IMR-90 (cell line): ENCODE measurements at regions not wholly inside any gene's neighbourhood (a gene's known extent, or its start where the extent isn't known, plus 50 kb on each side); places are given as distances from the start of the nearest gene placed in this dataset.
A peak's percentile ranks its signal among the peaks of the same experiment; 100 is the strongest.

Experiments
- ATAC-seq: fragments of 200-7000 bp; cut with Tn5 transposase; 2 replicates; pipeline ENCODE4 v1.9.1; 2020; ENCODE audit warnings: low read depth, mild to moderate bottlenecking, moderate library complexity
- BruUV-seq: library from RNA; stranded (reverse); fragments of 400-500 nt; replicated peaks from 2 replicates; lab custom pipeline; 2021; lab: Mats Ljungman, UMichigan
- CTCF ChIA-PET: fragments of 300-600 bp; formaldehyde crosslinking; extraction: SDS; loops from one replicate; lab custom pipeline; 2021; ENCODE audit warnings: antibody characterized with exemption; lab: Yijun Ruan, JAX
- POLR2A ChIA-PET: fragments of 300-600 bp; sonication (Branson Sonifier 250); formaldehyde crosslinking; loops from one replicate; lab custom pipeline; 2022; ENCODE audit warnings: antibody characterized with exemption; ENCODE audit not compliant: unreplicated experiment; lab: Charles Lee
- DNase-seq: peaks from one replicate; pipeline ENCODE4 v3.0.0; 2013
- H2AFZ ChIP-seq: replicated peaks from 2 replicates; pipeline ENCODE3; 2013; ENCODE audit warnings: low read length, mild to moderate bottlenecking; ENCODE audit not compliant: poor library complexity
- H2AK5ac ChIP-seq: 2 replicates; pipeline ENCODE4 v1.6.1; 2013; ENCODE audit warnings: low read depth, low read length, inconsistent platforms
- H2AK9ac ChIP-seq: replicated peaks from 2 replicates; pipeline ENCODE3; 2013; ENCODE audit warnings: mild to moderate bottlenecking, low read depth, low read length, moderate library complexity; ENCODE audit not compliant: poor library complexity
- H2BK120ac ChIP-seq: 2 replicates; pipeline ENCODE4 v1.6.1; 2013; ENCODE audit warnings: low read depth, low read length, inconsistent platforms
- H2BK15ac ChIP-seq: 3 replicates; pipeline ENCODE4 v1.6.1; 2013; ENCODE audit warnings: low read depth, low read length, inconsistent platforms
- H2BK20ac ChIP-seq: 2 replicates; pipeline ENCODE4 v1.6.1; 2013; ENCODE audit warnings: low read depth, mild to moderate bottlenecking, inconsistent platforms, low read length, moderate library complexity
- H2BK5ac ChIP-seq: 2 replicates; pipeline ENCODE4 v1.6.1; 2013; ENCODE audit warnings: mild to moderate bottlenecking, low read depth, low read length, inconsistent platforms; ENCODE audit not compliant: poor library complexity, severe bottlenecking
- H3K14ac ChIP-seq: replicated peaks from 2 replicates; pipeline ENCODE4 v1.6.1; 2013; ENCODE audit warnings: low read depth, low read length, inconsistent platforms
- H3K18ac ChIP-seq: 2 replicates; pipeline ENCODE4 v1.6.1; 2013; ENCODE audit warnings: low read depth, low read length, control low read depth
- H3K23ac ChIP-seq: 2 replicates; pipeline ENCODE4 v1.6.1; 2013; ENCODE audit warnings: low read depth, low read length, inconsistent platforms
- H3K27ac ChIP-seq: 2 replicates; pipeline ENCODE4 v1.5.1; 2013; ENCODE audit warnings: mild to moderate bottlenecking, control low read depth, low read length; ENCODE audit not compliant: insufficient read depth
- H3K27me3 ChIP-seq: 2 replicates; pipeline ENCODE4 v1.6.1; 2013; ENCODE audit warnings: low read length; ENCODE audit not compliant: control insufficient read depth, insufficient read depth
- H3K36me3 ChIP-seq: 2 replicates; pipeline ENCODE4 v1.6.1; 2013; ENCODE audit warnings: low read length, mixed read lengths; ENCODE audit not compliant: control insufficient read depth, insufficient read depth
- H3K4ac ChIP-seq: 2 replicates; pipeline ENCODE4 v1.6.1; 2013; ENCODE audit warnings: low read depth, low read length, inconsistent platforms
- H3K4me1 ChIP-seq: 2 replicates; pipeline ENCODE4 v1.6.1; 2013; ENCODE audit warnings: low read length, mixed read lengths; ENCODE audit not compliant: control insufficient read depth, insufficient read depth
- H3K4me2 ChIP-seq: 2 replicates; pipeline ENCODE4 v1.6.1; 2013; ENCODE audit warnings: low read depth, mild to moderate bottlenecking, control low read depth, low read length, moderate library complexity
- H3K4me3 ChIP-seq: 2 replicates; pipeline ENCODE4 v1.5.1; 2013; ENCODE audit warnings: low read depth, mild to moderate bottlenecking, control low read depth, low read length, moderate library complexity; ENCODE audit not compliant: insufficient read depth
- H3K56ac ChIP-seq: 2 replicates; pipeline ENCODE4 v1.6.1; 2013; ENCODE audit warnings: low read length, inconsistent platforms; ENCODE audit not compliant: insufficient read depth; ENCODE audit errors: extremely low read depth
- H3K79me1 ChIP-seq, 2 experiments: 2 replicates each; pipeline ENCODE4 v1.6.1; 2013; ENCODE audit warnings: low read length in 2 of 2, inconsistent platforms in 1 of 2, low read depth in 1 of 2
- H3K9ac ChIP-seq: 2 replicates; pipeline ENCODE4 v1.6.1; 2013; ENCODE audit warnings: low read depth, low read length, control low read depth
- H3K9me1 ChIP-seq: 2 replicates; pipeline ENCODE4 v1.6.1; 2013; ENCODE audit warnings: low read length, inconsistent platforms; ENCODE audit not compliant: insufficient read depth
- H3K9me3 ChIP-seq: 2 replicates; pipeline ENCODE4 v1.6.1; 2013; ENCODE audit warnings: low read length; ENCODE audit not compliant: control insufficient read depth, insufficient read depth
- H4K20me1 ChIP-seq: 2 replicates; pipeline ENCODE4 v1.6.1; 2013; ENCODE audit warnings: low read length, inconsistent platforms; ENCODE audit not compliant: insufficient read depth
- H4K5ac ChIP-seq: 2 replicates; pipeline ENCODE4 v1.6.1; 2013; ENCODE audit warnings: mild to moderate bottlenecking, low read depth, low read length, control low read depth
- H4K8ac ChIP-seq, 2 experiments: 2 replicates each; pipeline ENCODE4 v1.6.1; 2013; ENCODE audit warnings: low read depth in 2 of 2, low read length in 2 of 2, control low read depth in 1 of 2, inconsistent platforms in 1 of 2
- H4K91ac ChIP-seq: 2 replicates; pipeline ENCODE4 v1.6.1; 2013; ENCODE audit warnings: low read depth, low read length, inconsistent platforms; ENCODE audit not compliant: insufficient read depth
- BHLHE40 ChIP-seq: fragments of 150-350 bp; IDR thresholded peaks from 2 replicates; pipeline ENCODE4 v1.6.1; 2016; ENCODE audit warnings: mild to moderate bottlenecking, low read depth, low read length
- MAZ ChIP-seq: IDR thresholded peaks from 2 replicates; pipeline ENCODE4 v1.6.1; 2012; ENCODE audit warnings: low read depth, mild to moderate bottlenecking, low read length, improper control_type of control experiment, moderate library complexity, borderline replicate concordance
- MXI1 ChIP-seq: IDR thresholded peaks from 2 replicates; pipeline ENCODE4 v1.6.1; 2012; ENCODE audit warnings: low read depth, mild to moderate bottlenecking, low read length, moderate library complexity, borderline replicate concordance
- RCOR1 ChIP-seq: IDR thresholded peaks from 2 replicates; pipeline ENCODE4 v1.6.1; 2012; ENCODE audit warnings: mild to moderate bottlenecking, low read length, improper control_type of control experiment; ENCODE audit not compliant: insufficient replicate concordance
- RFX5 ChIP-seq: IDR thresholded peaks from 2 replicates; pipeline ENCODE4 v1.8.0; 2012; ENCODE audit warnings: low read depth, mild to moderate bottlenecking, low read length, moderate library complexity
- WGBS, 2 experiments: methylation state at CpG; one replicate each; pipeline versions ENCODE4 v1.1.5 to v1.1.7; 2013; ENCODE audit warnings: missing lambda C conversion rate in 2 of 2; ENCODE audit not compliant: insufficient read length in 1 of 2; ENCODE audit errors: extremely low coverage in 2 of 2; 5-methylcytosine and 5-hydroxymethylcytosine counted together
- dilution Hi-C: fragments of 300-500 bp; cut with HindIII; formaldehyde crosslinking; loops from one replicate; pipeline ENCODE4 v1.14.3; 2018; ENCODE audit warnings: low sequenced_read_pairs; ENCODE audit not compliant: unreplicated experiment
- in situ Hi-C: fragments of 300-500 bp; cut with MboI; formaldehyde crosslinking; loops from 3 replicates; pipeline ENCODE4 v1.14.3; 2019; ENCODE audit warnings: low sequenced_read_pairs, inconsistent platforms, mixed read lengths
- intact Hi-C: fragments of 100-400 bp; cut with micrococcal nuclease; formaldehyde crosslinking; loops from 2 replicates; pipeline ENCODE4 v1.10.0; 2022
- TF ChIP-seq, protein P1 (sequence below): fragments of 150-350 bp; IDR thresholded peaks from 2 replicates; pipeline ENCODE4 v1.6.1; 2016; ENCODE audit warnings: low read depth, mild to moderate bottlenecking, low read length, moderate library complexity, borderline replicate concordance

DNA sequence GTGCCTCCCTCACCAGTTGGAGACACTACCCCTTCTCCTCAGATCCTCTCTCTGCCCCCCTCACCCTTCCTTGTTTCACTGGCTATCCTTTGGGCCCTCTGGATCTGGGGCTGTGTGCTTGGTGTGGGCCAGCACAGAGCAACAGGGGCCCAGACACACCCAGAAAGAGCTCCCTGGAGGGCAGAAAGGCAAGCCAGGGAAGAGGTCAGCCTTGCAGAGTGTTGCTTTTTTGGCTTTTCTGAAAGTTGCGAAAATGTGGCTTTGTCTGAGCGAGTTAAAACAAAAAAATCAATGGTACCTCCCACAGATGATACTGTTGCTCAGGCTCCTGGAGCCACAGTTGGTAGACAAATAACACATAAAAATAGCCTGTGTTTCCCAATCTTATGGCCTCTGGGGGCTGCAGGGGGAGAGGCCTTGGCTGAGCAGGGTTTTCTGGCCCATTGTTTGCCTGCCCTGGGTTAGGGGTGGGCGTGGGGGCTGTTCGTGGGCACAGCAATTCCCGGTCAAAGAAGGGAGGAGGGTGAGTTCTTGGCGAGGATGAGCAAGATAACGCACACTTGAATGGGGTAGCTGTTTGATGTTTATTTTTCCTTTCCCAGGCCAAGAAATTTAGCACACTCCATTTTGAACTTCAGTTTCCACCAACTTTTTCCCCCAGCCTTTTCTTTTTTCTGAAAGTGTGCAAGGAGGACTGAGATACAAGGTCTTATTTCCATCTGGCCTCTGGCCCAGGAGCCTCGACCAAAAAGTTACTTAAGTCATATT lies 167.0 kb upstream of the HAAO start:
- Histone ChIP-seq H2BK120ac (peak overlapping the region; percentile 74), H2AK5ac (peak overlapping the region; percentile 74), H2BK15ac (peak overlapping the region; percentile 49; the same call in 1 of the 3 replicates), H3K9me3 (no peaks in the 10 kb centered on the region), H4K20me1 (no peaks in the 10 kb centered on the region), H3K4ac (peak overlapping the region; percentile 82), H3K4me3 (no peak overlapping the region), H3K18ac (peak overlapping the region; percentile 67; the same call in 1 of the 2 replicates), H3K4me2 (no peak overlapping the region; the same call in 1 of the 2 replicates), H3K4me1 (peaks cover 27% of the 10 kb centered on the region), H3K23ac (peak overlapping the region; percentile 39; the same call in 1 of the 2 replicates), H2AFZ (peak overlapping the region; percentile 83), H3K9ac (peak overlapping the region; percentile 37; the same call in 1 of the 2 replicates), H4K5ac (peak overlapping the region; percentile 60; the same call in 1 of the 2 replicates), H3K9me1 (peaks cover 18% of the 10 kb centered on the region), H3K27ac (peak overlapping the region; percentile 95; the same call in 1 of the 2 replicates), H3K79me1 (no peaks in the 10 kb centered on the region; a peak in 1 of 4 replicates), H3K27me3 (no peaks in the 10 kb centered on the region), H4K8ac (peak overlapping the region in 1 of 2 experiments; percentile 53; a peak in 2 of 4 replicates), H3K14ac (peak overlapping the region; percentile 76), H4K91ac (peak overlapping the region; percentile 29), H3K36me3 (no peaks in the 10 kb centered on the region), H2BK5ac (peak overlapping the region; percentile 19), H3K56ac (no peak overlapping the region), H2BK20ac (peak overlapping the region; percentile 79), H2AK9ac (peak overlapping the region; percentile 17)
- DNase-seq (peak; percentile 61), ATAC-seq (peak; percentile 51)
- TF ChIP-seq MXI1 (no peak), MAZ (no peak), RCOR1 (no peak), BHLHE40 (no peak), RFX5 (no peak)
- TF ChIP-seq, protein P1, sequence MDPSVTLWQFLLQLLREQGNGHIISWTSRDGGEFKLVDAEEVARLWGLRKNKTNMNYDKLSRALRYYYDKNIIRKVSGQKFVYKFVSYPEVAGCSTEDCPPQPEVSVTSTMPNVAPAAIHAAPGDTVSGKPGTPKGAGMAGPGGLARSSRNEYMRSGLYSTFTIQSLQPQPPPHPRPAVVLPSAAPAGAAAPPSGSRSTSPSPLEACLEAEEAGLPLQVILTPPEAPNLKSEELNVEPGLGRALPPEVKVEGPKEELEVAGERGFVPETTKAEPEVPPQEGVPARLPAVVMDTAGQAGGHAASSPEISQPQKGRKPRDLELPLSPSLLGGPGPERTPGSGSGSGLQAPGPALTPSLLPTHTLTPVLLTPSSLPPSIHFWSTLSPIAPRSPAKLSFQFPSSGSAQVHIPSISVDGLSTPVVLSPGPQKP: no peak
- BruUV-seq: no TSS peak
- dilution Hi-C loops: no loop called here
- WGBS, 2 experiments: 20% methylated on average over 1 of the region's 8 CpGs; no CpG with 5 or more reads in 1 of the 2 experiments
- POLR2A ChIA-PET: interaction anchor here (0.6 kb wide), 1 partner anchor 16 kb away, joined by 3 read pairs; no protein-coding TSS in a partner anchor
- CTCF ChIA-PET: no interaction called here
- intact Hi-C loops: loop anchor here (10.0 kb wide), 1 partner anchor 145 kb away; no protein-coding TSS in a partner anchor
- in situ Hi-C loops: no loop called here
